Thyroid gland (tissue), 4 donors: ENCODE measurements at regions not wholly inside any gene's neighbourhood (a gene's known extent, or its start where the extent isn't known, plus 50 kb on each side); places are given as distances from the start of the nearest gene placed in this dataset.

Experiments used
- DNase-seq, 2 donors: peaks; one replicate each; pipeline ENCODE4 v3.0.0-alpha.2; 2019
- H3K27ac ChIP-seq, 3 donors: fragments of 200-600 bp; sonication (generic); 1 replicate in 2 of 3; 2 replicates in 1 of 3; pipeline ENCODE4 v1.5.1; 2016 to 2019; ENCODE audit warnings: mild to moderate bottlenecking in 1 of 3, moderate library complexity in 1 of 3
- H3K27me3 ChIP-seq: fragments of 200-600 bp; sonication (generic); one replicate; pipeline ENCODE4 v1.5.1; 2019
- H3K36me3 ChIP-seq, 2 donors: fragments of 200-600 bp; sonication (generic); one replicate each; pipeline ENCODE4 v1.5.1; 2016 to 2019
- H3K4me1 ChIP-seq, 2 donors: fragments of 200-600 bp; sonication (generic); one replicate each; pipeline ENCODE4 v1.5.1; 2017 to 2019
- H3K4me3 ChIP-seq, 3 donors: fragments of 200-600 bp; sonication (generic); replicated peaks in 1 of 3; 1 replicate in 2 of 3; 2 replicates in 1 of 3; pipeline ENCODE4 v1.5.1; 2016; ENCODE audit warnings: mild to moderate bottlenecking in 1 of 3
- H3K9me3 ChIP-seq: fragments of 200-600 bp; sonication (generic); one replicate; pipeline ENCODE4 v1.5.1; 2017
- CTCF ChIP-seq, 6 experiments: fragments of 200-600 bp in 3 of 6; fragments of 450-650 bp in 3 of 6; sonication (generic) in 3 of 6; IDR thresholded peaks; one replicate each; pipeline ENCODE4 v1.5.1; 2016 to 2019; ENCODE audit warnings: antibody characterized with exemption in 6 of 6, mild to moderate bottlenecking in 2 of 6, inconsistent platforms in 1 of 6, moderate library complexity in 1 of 6
- POLR2A ChIP-seq, 2 donors: fragments of 450-650 bp; IDR thresholded peaks; one replicate each; pipeline ENCODE4 v1.6.1; 2017; ENCODE audit warnings: antibody characterized with exemption in 2 of 2, mild to moderate bottlenecking in 2 of 2, moderate library complexity in 1 of 2
- WGBS, 2 donors: methylation state at CpG; one replicate each; pipeline ENCODE4 v1.1.5; 2017; 5-methylcytosine and 5-hydroxymethylcytosine counted together
- intact Hi-C: fragments of 100-400 bp; cut with DNase I; formaldehyde crosslinking; loops from one replicate; pipeline ENCODE4 v1.15.1; 2023

DNA sequence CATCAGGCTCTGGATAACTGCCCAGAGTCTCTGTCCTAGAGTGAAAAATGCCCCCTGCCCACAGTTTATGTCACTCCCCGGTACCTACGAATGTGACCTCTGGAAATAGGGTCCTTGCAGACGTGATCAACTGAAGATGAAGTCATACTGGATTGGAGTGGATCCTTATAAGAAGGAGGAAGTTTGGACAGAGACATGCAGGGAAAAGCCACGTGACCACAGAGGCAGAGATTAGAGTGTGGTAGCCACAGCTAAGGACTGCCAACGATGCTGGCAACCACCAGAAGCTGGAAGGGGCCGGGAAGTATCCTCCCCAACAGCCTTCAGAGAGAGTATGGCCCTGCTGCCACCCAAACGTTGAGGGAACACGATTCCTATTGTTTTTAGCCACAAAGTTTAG lies 101.2 kb upstream of the NCOR2 start:
- Histone ChIP-seq H3K9me3 (no peaks in the 10 kb centered on the region), H3K4me1 (no peaks in the 10 kb centered on the region), H3K4me3 (no peak overlapping the region), H3K36me3 (no peaks in the 10 kb centered on the region), H3K27ac (no peak overlapping the region), H3K27me3 (no peaks in the 10 kb centered on the region)
- whole genome bisulfite sequencing, 2 donors: 38 to 59% methylated on average over 8 of the region's 8 CpGs
- DNase-seq: no peak
- TF ChIP-seq CTCF (IDR thresholded peaks at IDR 0.05) (no peak), POLR2A (IDR thresholded peaks at IDR 0.05) (no peak)
- intact Hi-C loops: no loop called here

DNA sequence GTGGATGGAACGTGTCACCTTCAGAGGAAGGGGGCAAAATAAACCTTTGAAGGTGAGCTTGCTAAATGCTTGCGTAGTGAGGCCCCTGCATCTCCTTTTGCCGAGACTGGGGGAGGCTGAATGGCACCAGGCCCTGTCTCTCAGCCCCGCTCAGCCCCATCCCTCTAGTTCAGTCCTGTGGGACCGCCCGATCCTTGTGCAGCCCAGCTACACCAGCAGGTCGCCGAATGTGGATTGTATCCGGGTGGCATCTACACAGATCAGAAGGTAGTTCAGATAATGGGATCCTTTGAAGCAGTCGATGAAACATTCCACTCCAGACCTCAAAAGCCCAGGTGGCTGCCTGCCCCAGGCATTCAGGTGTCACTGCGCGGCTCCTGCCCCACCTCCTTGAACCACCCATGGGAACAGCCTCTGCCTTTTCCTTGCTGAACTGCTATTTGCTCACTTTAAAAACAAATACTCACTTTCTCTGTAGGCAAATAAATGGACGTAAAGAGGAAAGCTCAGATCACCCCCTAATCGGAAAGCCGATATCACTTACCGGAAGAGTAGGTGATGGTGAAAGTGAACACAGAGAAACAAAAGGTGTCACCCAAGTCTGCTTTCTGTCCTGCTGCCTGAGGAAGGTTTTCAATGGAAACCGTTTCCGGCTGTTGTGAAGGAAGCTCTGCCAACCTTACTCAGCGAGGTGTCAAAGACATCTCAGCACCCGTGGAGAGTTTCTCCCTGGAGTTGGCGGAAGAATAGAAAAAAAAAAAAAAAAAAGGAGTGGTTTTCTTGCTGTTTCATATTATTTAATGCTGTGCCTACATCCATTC lies 100.3 kb upstream of the NCOR2 start:
- DNase-seq: no peak
- intact Hi-C loops: no loop called here
- H3K4me3 ChIP-seq: no peak overlapping the region
- no peaks in the 10 kb centered on the region for H3K27me3 ChIP-seq
- no peak overlapping the region for H3K27ac ChIP-seq
- no peaks in the 10 kb centered on the region for H3K9me3 ChIP-seq
- H3K4me1 ChIP-seq: no peaks in the 10 kb centered on the region
- no peak for TF ChIP-seq CTCF (IDR thresholded peaks at IDR 0.05)
- TF ChIP-seq POLR2A (IDR thresholded peaks at IDR 0.05): no peak
- H3K36me3 ChIP-seq: no peaks in the 10 kb centered on the region
- WGBS, 2 donors: 67 to 74% methylated on average over 21 of the region's 21 CpGs

DNA sequence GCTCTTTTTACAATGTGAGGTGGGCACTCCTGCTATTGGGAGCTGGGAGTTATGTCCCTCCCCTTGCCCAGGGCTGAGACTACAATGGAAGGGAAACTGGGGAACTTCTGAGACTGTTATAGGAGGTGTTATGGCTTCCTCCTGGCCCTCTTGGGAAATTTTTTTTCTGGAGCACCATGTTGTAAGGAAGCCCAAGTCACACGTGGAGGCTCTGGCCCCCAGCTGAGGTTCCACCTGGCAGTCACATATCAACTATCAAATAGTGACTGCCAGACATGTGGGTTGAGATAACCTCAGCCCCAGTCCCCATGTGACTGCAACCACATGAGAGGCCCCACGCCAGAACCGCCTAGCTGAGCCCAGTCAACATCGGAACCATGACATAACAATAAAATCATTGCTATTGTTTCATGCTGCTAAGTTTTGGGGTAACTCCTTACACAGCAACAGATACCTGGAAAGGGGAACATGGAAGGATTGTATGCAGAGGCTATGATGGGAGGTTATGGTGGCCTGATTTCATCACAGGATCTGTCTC lies 99.4 kb upstream of the NCOR2 start:
- no peaks in the 10 kb centered on the region for H3K27me3 ChIP-seq
- 95 to 100% methylated on average over 4 of the region's 4 CpGs for WGBS, 2 donors
- no peak for TF ChIP-seq CTCF (IDR thresholded peaks at IDR 0.05)
- TF ChIP-seq POLR2A (IDR thresholded peaks at IDR 0.05): no peak
- no peaks in the 10 kb centered on the region for H3K36me3 ChIP-seq
- no peaks in the 10 kb centered on the region for H3K4me1 ChIP-seq
- H3K27ac ChIP-seq: no peak overlapping the region
- no peak for DNase-seq
- H3K4me3 ChIP-seq: no peak overlapping the region
- intact Hi-C loops: no loop called here
- no peaks in the 10 kb centered on the region for H3K9me3 ChIP-seq

DNA sequence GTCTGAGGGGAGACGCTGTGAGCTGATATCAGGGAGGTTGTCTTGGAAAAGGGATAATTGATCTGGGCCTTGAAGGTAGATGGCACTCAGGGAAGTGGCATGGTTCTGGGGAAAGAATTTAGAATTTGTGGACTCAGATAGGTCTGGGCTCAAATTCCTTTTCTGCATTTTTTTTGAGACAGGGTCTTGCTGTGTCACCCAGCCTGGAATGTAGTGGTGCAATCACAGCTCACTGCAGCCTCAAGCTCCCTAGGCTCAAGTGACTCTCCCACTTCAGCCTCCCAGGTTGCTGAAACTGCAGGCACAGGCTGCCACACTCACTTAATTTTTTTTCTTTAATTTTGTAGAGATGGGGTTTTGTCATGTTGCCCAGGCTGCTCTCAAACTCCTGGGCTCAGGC lies 98.1 kb upstream of the NCOR2 start:
- 87 to 100% methylated on average over 1 of the region's 1 CpG for WGBS, 2 donors
- DNase-seq: no peak
- intact Hi-C loops: no loop called here

More for the DNA sequence above, 98.1 kb upstream of the NCOR2 start:
- no peaks in the 10 kb centered on the region for H3K4me1 ChIP-seq
- TF ChIP-seq CTCF (IDR thresholded peaks at IDR 0.05): no peak
- TF ChIP-seq POLR2A (IDR thresholded peaks at IDR 0.05): no peak
- no peaks in the 10 kb centered on the region for H3K27me3 ChIP-seq
- H3K9me3 ChIP-seq: no peaks in the 10 kb centered on the region
- H3K36me3 ChIP-seq: no peaks in the 10 kb centered on the region
- no peak overlapping the region for H3K4me3 ChIP-seq
- H3K27ac ChIP-seq: no peak overlapping the region
